Right ventricle myocardium inferior (tissue), 1 donor: ENCODE measurements at regions not wholly inside any gene's neighbourhood (a gene's known extent, or its start where the extent isn't known, plus 50 kb on each side); places are given as distances from the start of the nearest gene placed in this dataset.
"Not testable (repeated sequence)": the region's sequence is repeated elsewhere in the genome, so short reads cannot be mapped to it uniquely, and the experiment has no call there.

Experiments used
- ATAC-seq: fragments of 200-7000 bp; cut with Tn5 transposase; one replicate; pipeline ENCODE4 v1.9.1; 2020; ENCODE audit warnings: mild to moderate bottlenecking, moderate library complexity
- DNase-seq: peaks from one replicate; pipeline ENCODE4 v3.0.0; 2021; ENCODE audit errors: missing footprints
- intact Hi-C: fragments of 100-400 bp; cut with DNase I; formaldehyde crosslinking; loops from one replicate; pipeline ENCODE4 v1.11.0; 2022
- donor health status: DM: no; HTN: yes; CAD: no; lungs with severe emphysema.

- intact Hi-C loops: no loop called here
- DNase-seq (no peak), ATAC-seq (no peak)
Observed at GRCh38 chr15:75100679-75101078, 77.3 kb downstream of the PPCDC start.

- intact Hi-C loops: no loop called here
- DNase-seq (no peak), ATAC-seq (peak; percentile 76)
Observed at GRCh38 chr15:75104804-75105557, 81.6 kb downstream of the PPCDC start.

GRCh38 chr15:75107516-75107907, 84.1 kb downstream of the PPCDC start:
- DNase-seq (no peak), ATAC-seq (no peak)
- intact Hi-C loops: no loop called here

GRCh38 chr15:75107908-75108838, 84.8 kb downstream of the PPCDC start:
- intact Hi-C loops: no loop called here
- no peak for ATAC-seq
- no peak for DNase-seq

GRCh38 chr15:75109021-75109735, 85.8 kb downstream of the PPCDC start:
- intact Hi-C loops: no loop called here
- DNase-seq (no peak), ATAC-seq (no peak)

- intact Hi-C loops: no loop called here
- no peak for DNase-seq
- ATAC-seq: no peak
Observed at GRCh38 chr15:75109736-75110130, 86.3 kb downstream of the PPCDC start.

- intact Hi-C loops: no loop called here
- ATAC-seq (no peak), DNase-seq (no peak)
Observed at GRCh38 chr15:75112278-75112847, 89.0 kb downstream of the PPCDC start.

- DNase-seq (no peak), ATAC-seq (no peak)
- intact Hi-C loops: no loop called here
Observed at GRCh38 chr15:75112848-75113492, 88.7 kb upstream of the C15orf39 start.

GRCh38 chr15:75114327-75114726, 87.4 kb upstream of the C15orf39 start:
- ATAC-seq: no peak
- DNase-seq: no peak
- intact Hi-C loops: no loop called here

GRCh38 chr15:75114796-75115195, 86.9 kb upstream of the C15orf39 start:
- intact Hi-C loops: no loop called here
- DNase-seq (no peak), ATAC-seq (no peak)

- ATAC-seq, DNase-seq, intact Hi-C loops: not testable (repeated sequence)
Observed at GRCh38 chr15:75115411-75115913, 86.2 kb upstream of the C15orf39 start.

- intact Hi-C loops, ATAC-seq, DNase-seq: not testable (repeated sequence)
Observed at GRCh38 chr15:75116143-75116542, 85.5 kb upstream of the C15orf39 start.

GRCh38 chr15:75117993-75118392, 83.7 kb upstream of the C15orf39 start:
- no peak for ATAC-seq
- no peak for DNase-seq

GRCh38 chr15:75119312-75119711, 82.4 kb upstream of the C15orf39 start:
- DNase-seq, ATAC-seq, intact Hi-C loops: not testable (repeated sequence)

More at GRCh38 chr15:75117993-75118392, 83.7 kb upstream of the C15orf39 start:
- intact Hi-C loops: no loop called here

GRCh38 chr15:75121491-75121890, 80.2 kb upstream of the C15orf39 start:
- DNase-seq: no peak
- ATAC-seq: no peak
- intact Hi-C loops: no loop called here

- intact Hi-C loops: no loop called here
Observed at GRCh38 chr15:75123395-75123794, 78.3 kb upstream of the C15orf39 start.

GRCh38 chr15:75124278-75124677, 77.4 kb upstream of the C15orf39 start:
- DNase-seq, intact Hi-C loops, ATAC-seq: not testable (repeated sequence)

More at GRCh38 chr15:75123395-75123794, 78.3 kb upstream of the C15orf39 start:
- DNase-seq (no peak), ATAC-seq (no peak)

- intact Hi-C loops: no loop called here
- ATAC-seq: peak; percentile 20
- DNase-seq: no peak
Observed at GRCh38 chr15:75125935-75126334, 75.7 kb upstream of the C15orf39 start.
